Activated CD4-positive, CD25-positive, alpha-beta regulatory T cell treated with anti-CD3 and anti-CD28 coated beads, Interleukin-2, amount 50 U/mL, for 16 hours (primary cell): ENCODE measurements at regions not wholly inside any gene's neighbourhood (a gene's known extent, or its start where the extent isn't known, plus 50 kb on each side); places are given as distances from the start of the nearest gene placed in this dataset.

ENCODE experiments used
- DNase-seq: peaks from one replicate; pipeline ENCODE4 v3.0.0-alpha.2; 2020; ENCODE audit warnings: low read depth, low spot score

DNA sequence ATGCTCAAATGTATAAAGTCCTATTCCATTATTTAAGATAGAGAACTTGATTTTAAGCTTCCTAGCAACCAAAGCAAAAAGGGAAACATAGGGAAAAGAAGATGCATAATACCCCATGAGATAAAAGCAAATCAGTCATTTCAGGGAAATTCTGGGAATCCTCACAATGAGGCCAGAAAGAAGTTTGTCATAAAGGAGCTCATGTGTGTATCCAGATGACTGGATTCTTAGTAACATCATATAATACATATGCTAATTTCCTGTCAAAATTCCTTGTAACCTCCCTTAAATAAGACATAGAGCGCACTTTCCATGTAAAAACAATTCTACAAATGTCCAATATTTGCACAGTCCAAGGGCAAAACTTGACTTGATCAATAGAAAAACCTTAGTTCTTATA, 411.0 kb upstream of the WWC1 start:
- DNase-seq: no peak

DNA sequence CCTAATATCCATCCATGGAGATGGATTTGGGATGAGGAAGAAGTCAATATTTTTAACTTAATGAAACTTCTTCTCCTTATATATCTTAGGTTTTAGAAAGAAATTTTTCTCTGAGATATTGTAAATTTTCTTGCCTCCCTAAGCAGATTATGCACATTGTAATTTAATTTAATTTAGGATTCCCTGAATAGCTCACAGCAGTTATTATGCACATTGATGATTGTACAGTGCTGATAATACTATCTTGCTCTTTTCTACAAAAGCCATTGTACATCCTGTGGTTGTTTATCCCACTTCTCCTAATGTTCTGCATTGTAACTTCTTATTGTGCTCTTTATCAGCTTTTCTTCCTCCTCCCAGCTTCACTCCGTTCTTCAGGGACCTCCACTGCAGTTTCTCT, 410.4 kb upstream of the WWC1 start:
- no peak for DNase-seq

DNA sequence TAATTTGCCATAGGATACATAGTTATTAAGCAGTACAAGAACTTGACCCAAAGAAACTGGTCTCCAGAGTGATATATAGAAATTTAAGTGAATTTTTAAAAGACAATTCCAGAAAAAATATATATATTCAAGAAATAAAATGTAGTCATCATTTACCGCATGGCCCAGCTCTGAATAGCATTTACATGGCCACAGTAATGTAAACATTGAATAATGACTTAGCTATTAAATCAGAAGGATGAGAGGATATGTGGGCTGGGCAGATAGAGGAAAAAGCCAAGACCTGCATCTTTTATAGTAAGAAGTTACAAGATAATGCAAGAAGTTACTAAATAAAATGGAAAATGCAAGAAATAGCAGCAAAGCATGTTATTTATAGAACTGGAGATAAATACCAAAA, 405.2 kb upstream of the WWC1 start:
- DNase-seq: no peak

DNA sequence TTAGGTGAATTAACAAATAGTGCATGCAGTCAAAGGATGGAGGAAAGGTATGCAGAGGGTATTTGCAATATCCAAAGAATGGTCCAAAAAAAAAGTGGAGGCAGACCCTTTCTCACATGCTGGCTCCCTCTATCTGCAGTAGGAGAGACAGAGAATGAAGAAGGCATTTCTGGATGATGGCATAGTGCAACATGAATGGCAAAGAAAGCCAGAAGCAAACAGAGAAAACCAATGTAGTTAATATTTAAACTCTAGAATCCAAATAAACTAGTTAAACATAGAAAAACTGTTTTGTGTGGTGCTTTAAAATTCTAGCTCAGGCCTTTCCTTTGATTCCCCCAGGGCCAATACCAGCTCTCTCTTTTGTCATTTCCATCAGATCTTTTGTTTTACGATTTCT, 403.1 kb upstream of the WWC1 start:
- no peak for DNase-seq

DNA sequence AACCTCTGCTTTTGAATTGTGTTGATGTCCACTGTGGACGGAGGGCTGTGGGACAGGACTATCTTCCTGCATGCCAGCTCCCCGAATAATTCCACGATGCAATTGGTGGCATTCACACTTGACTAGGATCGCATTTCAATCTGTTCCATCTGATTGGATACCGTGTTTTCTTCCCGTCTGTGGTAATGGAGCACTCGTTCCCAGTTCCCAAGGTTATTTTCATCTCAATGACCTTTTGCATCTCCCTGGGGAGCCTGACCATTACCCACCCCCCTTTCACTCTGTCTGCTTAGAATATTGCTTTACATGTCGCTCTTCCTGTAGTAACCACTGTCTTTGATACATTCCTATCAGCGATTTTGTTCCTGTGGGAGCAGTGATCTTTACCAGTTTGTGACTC, 402.2 kb upstream of the WWC1 start:
- no peak for DNase-seq

DNA sequence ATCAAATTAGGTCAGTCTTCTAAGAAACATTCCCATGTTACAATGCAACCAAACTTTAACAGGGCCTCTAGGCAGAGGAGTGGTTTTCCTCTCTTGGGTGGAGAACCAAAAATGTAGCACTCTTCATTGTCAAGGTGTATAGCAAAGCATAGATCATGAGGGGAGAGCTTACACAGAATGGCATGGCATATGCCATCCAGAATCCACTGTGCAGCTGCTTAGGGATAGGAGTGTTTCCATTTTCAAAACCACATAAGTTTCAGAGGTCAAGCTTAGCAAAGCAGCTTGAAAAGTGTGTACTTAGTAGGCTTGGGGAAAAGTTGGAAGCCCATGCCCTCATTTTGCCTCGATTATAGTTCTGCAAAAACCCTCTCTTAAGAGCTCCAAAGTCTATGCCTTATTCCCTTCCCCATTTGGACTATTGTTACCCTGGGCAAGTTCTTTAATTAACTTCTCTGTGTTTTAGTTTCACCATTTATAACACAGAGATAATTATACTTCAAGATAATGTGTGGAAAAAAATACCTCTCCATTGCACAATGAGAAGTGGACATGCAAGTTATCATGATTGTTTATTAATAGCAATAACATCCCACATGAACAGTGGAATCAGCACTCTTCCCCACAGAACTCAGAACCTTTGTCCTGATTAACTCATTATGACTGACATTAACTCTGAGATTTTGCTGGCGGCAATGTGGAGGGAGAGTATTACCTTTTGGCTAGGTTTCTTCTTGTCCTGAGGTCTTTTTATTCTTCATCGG, 398.9 kb upstream of the WWC1 start:
- no peak for DNase-seq

DNA sequence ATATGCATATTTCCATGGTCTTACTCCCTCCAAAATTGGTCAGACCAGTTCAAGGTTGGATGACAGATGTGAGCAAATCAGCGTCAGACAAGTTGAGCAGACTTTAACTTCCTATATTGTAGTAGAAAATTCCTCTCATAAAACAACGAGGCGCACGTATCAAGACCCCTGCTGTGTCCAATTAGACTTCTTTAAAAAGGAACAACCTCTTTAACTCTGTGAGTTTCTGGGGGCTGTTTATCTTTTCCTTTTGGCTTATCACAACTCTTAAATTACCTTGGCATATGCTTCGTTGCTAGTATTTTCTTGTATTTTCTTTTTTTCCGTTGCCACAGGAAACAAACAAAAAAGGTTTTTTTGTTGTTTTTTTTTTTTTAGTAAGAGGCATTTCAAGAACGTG, 398.2 kb upstream of the WWC1 start:
- DNase-seq: no peak

DNA sequence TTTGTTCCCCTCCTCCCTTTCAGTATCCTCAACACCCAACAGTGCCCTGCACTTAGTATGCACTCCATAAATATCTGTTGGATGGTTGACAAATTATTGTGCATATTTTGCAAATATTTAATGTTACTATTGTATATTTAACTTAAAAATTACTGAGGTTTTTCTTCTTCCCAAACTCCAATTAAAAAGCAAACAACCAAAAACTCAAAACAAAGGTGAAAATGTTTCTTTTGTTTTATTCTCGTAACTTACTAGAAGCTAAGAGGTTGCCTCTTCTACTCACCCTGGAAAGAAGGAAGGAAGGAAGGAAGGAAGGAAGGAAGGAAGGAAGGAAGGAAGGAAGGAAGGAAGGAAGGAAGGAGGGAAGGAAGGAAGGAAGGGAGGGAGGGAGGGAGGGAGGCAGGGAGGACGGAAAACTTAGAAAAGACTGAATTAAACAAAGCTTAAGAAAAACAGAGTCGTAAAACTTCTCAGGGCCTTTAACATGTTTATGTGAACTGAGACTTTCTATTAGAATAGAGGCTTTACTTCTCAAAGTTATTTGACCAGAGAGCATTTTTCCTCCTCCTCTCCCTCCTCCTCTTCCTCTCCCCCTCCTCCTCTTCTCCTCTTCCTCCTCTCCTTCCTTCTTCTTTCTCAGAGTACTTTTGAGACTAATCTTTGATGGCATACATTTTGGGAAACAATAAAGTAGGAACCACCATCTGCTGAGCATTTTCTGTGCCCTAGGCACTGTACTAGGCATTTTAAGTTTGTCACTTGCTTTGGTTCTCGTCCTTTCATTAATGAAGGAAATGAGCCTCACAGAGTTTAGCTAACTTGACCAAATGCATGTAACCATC, 396.6 kb upstream of the WWC1 start:
- DNase-seq: no peak

DNA sequence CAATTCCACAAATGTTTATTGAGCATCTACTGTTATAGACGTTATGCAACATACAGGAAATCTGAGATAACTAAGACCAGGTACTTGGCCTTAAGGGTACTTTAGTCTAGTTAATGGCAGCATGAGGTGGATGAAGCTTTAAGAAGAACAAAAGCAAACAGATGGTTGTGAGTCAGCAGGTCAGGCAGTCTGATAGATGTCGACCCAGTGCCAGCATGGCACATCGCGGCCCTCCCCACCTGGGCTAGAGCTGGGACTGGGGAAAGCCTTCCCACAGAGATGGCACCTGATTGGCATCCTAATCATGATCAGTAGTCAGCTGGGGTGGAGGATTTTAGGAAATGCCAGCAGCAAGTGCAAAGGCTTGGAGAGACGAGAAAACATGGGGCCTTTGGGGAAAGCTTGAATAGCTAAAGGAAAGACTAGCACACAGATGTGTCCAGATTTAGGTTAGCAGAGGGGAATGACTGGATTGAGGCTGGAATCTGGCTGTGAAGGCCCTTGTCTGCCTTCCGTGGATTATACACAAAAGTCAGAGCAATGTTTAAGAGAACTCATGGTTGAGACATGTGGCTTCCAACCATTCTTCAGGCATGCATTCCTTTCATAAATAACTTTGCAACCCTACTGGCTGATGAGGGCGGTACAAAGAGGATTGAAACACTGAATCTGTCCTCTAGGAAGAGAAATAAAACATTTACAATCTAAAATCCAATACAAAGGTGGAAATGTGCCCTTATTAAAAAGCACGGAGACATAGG, 395.4 kb upstream of the WWC1 start:
- no peak for DNase-seq

DNA sequence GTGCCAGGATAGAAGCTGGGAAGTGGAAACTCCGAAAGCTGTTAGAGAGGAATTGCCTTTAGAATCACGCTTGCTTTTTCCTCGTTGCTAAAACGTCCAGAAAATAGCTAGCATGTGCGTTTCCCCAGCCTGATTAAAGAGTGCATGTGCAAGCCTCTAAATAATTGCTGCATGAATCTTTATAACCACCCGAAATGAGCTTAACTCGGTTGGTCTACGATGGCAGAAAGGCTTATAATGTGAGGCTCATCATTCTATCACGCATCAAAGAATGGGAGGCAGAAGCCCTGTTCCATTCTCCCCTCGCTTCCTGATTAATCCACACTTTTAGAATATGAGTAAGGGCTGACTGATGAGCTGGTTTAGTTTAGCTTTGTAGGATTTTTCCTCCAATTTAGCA, 394.6 kb upstream of the WWC1 start:
- no peak for DNase-seq

DNA sequence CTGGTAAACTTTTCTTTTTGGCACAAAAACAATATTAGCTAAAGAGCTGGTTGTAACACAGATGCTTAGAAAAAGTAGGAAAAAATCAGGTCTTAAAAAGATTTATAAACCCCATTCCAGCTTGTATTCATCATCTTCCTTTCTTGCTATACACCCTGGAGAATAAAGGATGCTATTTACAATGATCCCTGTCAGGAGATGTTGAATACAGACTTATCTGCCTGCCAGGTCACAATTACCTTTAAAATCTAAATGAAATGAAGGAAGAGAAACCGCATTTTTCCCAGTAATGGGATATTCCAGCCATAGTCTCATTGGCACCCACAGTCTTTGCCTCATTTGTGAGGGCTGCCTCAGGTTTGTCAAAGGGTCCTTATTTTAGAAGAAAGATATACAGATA, 394.1 kb upstream of the WWC1 start:
- no peak for DNase-seq

DNA sequence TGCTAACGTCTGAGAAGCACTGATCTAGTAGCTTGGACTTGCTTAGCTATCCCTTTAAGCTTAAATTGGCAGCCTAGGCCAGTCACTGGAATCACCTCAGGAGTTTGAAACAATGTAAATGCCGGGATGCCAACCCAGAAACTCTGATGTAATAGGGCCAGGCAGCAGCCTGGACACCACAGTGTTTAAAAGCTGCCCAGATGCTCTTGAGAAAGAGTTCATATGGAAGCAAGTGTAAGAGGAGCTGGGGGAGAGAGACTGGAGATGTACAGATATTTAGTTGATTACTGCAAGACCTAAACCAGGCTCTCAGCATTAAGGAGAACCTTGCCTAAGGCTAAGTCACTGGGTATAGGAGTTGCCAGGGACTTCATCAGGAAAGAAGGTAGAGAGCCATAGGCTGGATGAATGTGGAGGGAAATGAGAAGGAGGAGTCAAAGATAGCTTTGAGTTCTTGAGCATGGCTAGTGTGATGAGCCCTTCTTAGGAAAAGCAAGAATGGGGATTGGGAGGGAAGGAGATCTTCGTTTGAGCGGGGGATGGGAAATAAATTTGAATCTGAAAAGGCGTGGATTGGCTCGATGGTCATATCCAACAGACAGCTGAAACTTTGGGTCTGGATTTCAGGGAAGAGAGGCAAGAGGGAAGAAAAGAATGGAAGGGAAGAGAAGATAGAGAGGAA, 392.9 kb upstream of the WWC1 start:
- DNase-seq: no peak

DNA sequence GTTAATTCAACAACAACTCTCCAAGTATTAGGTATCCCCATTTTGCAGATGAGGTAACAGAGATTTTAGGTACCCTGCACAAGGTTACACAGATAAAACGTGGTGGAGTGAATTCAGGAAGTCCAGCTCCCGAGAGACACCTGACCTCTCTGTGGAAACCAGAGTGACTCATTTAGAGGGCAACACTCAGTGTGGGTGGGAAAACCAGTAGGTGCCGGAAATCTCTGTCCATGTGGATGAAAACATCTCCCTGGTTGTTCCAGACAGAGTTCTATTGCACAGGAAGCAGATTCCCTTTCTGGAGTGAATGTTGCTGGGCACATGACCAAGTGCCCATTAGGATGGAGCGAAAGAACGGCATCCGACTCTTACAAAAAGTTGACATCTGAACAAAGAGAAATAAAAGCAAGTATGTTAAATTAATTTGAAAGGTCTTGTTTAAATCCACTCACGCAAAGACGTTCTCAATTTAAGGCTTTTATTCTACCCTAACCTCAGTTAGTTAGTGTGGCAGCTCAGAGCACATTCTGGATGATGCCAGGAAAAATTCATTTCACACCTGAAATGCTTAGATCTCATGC, 391.9 kb upstream of the WWC1 start:
- DNase-seq: no peak

DNA sequence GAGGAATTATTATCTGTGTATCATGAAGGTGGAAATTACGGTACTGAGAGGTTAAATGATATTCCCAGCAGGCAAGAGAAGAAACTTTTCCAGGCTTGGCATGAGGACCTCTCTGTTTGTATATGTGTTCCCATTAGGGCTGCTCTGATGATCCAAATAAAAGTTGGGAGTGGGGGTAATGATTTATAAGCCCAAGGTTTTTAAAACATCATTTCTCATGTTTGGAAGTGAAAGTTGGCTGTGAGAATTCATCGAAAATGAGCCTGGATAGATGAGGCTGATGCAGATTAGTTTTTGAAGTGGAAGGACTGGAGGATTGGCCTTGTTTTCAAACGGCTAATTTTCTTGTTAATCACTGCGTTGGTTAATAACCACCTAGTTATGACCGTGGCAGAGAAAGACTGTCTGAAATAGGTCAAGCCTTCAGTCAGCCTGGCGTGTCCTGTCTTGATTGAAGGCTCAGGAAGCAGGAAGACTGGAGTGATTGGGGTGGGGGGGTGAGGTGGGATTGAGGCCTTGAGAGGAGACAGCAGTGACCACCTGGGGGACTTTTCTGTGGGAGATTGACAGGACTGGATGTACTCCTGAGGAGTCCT, 391.0 kb upstream of the WWC1 start:
- DNase-seq: no peak

DNA sequence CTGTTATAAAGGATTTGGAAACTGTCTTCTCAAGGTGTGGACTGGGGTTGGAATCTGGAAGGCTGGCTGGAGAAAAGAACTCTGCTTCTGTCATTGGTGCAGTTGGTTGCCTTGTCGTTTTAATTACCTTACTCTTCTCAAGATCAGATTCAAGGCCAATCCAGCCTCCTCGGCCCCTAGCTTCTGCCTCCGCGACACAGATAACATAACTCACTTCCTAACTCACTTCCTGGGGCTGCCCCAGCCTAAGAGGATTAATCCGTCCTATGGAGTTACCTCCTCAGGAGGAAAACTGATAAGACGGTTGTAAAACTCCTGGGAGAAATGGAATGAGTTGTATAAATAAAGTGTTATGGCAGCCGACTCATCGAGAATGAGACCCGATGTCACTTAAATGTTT, 389.1 kb upstream of the WWC1 start:
- DNase-seq: no peak

DNA sequence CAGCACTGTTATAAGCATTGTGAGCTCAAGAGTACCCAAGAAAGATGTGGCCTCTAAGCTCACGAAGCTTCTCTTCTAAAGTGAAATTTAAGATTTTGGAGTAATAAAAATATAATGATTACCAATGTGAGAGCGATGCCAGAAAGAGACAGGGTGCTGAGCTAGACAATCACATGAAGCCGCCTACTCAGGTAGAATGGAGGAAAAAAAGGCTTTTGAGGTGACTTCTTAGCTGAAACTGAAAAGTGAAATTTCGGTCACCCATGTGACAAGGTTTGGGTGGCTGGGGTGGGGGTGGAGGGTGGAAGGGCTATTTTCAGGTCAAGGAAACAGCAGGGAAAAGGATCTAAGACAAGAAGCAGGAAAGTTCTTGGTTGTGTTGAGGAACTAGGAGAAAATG, 388.2 kb upstream of the WWC1 start:
- no peak for DNase-seq

DNA sequence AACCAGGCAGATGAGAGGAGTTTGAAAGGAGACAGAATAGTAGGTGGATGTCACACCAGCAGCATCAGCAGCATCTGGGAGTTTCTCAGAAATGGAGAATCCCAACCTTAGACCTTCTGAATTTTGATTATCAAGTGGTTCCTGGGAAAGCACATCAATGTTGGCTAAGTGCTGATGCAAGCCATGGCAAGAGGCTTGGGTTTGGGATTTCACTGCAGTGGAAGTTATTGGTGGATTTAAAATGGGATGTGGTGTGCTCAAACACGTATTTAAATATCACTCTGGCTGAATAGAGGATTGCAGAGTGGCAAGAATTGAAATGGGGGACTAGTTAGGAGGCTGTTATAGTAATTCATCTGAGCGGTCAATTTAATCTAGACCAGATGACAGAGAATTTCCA, 387.8 kb upstream of the WWC1 start:
- no peak for DNase-seq

DNA sequence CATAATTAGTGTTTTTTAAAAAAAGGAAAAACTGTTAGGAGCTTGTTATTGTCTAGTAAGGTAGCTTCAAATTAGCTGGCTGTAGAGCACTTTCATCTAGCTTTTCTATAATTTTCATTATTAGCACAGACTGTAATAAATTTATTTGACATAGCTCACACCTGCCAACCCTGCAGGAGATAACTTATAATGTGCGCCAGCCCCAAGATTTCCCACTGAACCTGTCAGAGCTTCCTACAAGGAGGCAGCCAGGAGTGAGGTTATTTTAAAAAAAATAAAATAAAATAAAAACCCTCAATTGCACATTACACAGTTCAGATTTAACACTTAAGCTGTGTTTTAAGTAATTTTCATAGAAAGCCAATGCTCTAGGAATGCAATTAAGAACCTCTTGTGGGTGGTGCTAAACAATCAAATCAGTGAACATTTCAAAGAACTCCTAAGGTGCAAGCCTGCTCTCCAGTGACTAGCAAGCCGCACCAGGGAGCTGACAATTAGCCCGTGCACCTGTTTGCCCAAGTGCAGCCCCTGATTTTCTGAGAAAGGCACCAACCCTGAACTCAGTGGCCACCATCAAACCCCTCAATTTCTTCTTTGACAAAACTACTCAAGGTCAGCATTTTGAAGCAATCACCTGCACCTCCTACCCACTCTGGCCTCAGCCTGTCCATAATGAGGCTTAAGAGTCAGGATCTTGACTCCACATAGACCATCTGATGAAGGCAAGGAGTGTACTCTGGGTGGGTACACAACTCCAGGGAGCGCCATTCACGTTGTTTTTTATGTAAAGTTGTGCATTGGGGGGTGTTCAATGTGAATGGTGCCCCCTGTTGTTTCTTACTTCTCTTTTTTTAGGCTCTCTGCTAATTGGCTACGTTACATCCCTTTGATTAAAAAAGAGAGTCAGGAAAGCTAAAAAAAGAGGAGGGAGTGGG, 385.3 kb upstream of the WWC1 start:
- DNase-seq: no peak

DNA sequence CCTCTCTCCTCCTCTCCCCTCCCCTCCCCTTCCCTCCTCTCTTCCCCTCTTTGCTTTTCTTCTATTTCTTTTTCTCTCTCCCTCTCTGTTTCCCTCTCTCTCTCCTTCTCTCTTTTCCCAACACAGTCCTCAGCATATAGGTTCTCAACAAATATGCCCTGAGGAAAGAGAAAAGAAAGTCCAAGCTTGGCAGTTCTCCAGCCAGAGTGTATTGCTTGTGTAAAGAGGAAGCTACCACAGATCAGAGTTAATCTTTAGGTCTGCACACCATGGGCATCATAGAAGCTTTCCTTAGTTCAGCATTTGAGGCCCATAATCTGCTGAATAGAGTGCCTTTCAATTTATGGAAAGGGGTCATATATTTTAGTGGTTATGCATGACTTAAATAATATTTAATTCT, 382.8 kb upstream of the WWC1 start:
- DNase-seq: no peak
